ENCODE measurements at regions not wholly inside any gene's neighbourhood (a gene's known extent, or its start where the extent isn't known, plus 50 kb on each side); places are given as distances from the start of the nearest gene placed in this dataset.

DNA sequence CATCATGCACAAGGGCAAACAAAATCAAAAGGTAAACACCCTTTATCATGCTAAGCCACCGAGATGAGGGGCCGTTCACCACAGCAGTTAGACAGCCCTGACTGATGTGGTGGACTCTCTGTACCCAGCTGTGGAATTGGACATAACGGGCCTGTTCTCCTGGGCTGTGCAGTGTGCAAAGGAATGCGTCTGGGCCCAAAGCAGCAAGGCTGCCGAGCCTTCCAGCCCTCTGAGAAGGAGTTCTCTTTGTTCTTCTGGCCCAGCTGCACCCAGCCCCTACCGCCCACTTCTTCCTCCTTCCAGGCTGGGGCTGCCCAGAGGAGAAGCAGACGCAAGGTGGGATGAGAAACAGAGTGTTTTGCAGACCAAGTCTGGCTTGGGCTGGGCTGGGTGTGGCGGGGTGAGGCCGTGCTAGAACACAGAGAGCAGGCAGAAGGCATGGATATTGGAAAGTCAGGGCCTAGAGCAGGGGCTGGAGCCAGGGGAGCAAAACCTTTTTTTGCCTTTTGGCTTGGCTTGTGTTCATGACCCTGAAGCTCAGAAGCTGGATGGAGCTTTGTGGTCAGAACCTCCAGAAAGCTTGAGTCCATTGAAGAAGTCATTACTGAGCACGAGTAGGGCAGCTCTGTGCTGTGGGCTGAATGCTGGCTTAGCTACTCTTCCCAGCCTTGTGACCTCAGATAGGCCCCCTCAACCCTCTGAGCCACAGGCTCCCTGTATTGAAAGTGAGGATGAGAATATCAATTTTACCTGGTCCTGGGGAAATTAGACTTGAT is 49.8 kb upstream of the SH3PXD2B start:
- DNase-seq (ENCODE audit: low spot score) (peak; percentile 35), ATAC-seq (no peak)
